ENCODE measurements at regions not wholly inside any gene's neighbourhood (a gene's known extent, or its start where the extent isn't known, plus 50 kb on each side); places are given as distances from the start of the nearest gene placed in this dataset.

- DNase-seq (ENCODE audit: low read depth): no peak
These were observed 159.5 kb upstream of the PDE10A start for GRCh38 chr6:165822501-165822900.

DNA sequence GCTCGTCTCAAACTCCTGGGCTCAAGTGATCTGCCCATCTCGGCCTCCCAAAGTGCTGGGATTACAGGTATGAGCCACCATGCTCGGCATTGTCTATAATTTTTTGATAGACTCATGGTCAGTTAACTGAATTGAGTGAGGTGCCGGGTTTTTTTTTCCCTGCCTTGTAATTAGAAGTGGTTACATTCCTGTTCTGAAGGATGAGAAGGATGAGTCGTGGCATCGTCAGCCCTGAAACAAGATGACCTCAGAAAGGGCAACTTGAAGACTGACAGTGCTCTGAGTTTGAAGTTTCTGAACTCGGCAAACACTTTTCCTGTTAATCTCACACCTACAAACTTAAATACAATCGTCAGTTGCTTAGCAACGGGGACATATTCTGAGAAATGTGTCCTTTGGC is 158.7 kb upstream of the PDE10A start:
- no peak for DNase-seq (ENCODE audit: low read depth)

DNA sequence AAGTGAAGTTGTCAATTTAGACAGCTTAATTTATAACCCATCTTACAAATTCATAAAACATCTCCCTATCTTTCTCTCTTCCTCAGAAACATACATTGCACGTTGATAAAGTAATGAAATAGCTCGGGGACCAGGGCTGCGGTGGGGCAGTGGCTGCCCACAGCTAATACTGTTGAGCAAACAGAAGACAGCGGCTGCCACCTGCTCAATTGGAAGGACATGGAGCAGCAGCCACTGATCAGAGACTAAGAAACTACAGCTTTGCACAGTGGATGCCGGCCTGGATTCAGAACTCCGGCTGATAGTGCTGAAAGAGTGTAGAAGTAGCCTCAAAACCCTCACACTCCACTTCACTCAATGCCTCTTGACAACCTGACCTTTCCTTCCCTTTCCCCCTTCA is 157.9 kb upstream of the PDE10A start:
- no peak for DNase-seq (ENCODE audit: low read depth)

DNA sequence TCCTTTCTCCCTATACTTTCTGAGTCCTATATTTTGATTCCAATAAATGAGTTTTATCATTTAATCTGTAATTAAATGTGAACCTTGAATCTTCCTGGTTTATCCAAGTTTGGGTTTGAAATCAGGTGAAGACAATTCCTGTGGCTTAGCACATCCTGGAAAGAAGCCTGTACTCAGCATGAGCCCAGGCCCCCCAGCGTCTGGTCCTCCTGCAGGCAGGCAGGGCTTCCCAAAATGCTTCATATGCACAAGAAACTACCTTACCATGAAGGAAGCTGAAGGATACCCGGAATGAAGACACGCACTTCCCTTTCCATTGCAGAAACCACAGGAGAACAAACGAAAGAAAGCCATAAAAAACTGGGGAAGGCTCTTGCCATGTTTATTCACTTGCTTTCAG is 157.4 kb upstream of the PDE10A start:
- no peak for DNase-seq (ENCODE audit: low read depth)

DNA sequence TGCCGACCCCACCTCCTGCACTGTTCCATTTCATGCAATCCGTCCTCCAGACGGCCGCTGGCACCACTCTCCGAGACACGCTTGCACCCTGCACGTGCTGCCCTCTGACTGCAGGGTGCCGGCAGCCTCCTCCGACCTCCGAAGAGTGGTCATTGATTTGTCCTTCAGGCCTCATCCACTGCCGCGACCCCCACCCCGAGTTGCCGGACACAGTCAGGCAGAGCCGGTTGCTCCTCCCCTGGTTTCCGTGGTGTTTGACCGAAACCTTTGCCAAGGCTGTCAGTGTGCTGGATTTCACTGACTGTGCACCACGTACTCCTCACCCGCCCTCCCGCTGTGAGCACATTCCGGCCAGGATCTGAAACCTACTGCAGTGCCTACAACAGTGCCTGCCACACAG is 156.4 kb upstream of the PDE10A start:
- DNase-seq (ENCODE audit: low read depth): no peak

- DNase-seq (ENCODE audit: low read depth): no peak
These were observed 155.2 kb upstream of the PDE10A start for GRCh38 chr6:165818200-165818599.

- DNase-seq (ENCODE audit: low read depth): no peak
These were observed 154.7 kb upstream of the PDE10A start for GRCh38 chr6:165817771-165818170.

DNA sequence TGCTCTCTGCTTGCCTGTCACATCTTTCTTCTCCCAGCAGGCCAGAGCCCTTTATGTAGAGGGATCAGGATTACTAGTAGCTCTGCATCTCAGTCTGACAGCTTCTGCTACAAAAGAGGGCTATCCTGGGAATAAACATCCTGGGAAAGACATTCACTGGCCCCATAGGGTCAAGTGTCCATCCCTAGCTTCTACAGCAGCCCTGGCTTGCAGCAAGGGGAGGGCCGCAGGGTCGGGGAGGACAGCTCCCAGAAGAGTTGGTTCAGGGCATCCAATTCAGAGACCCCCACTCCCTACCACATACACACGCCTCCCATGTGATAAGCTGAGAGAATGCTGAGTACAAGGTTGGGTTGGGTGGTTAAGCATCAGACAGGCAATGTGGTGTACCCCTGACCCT is 154.1 kb upstream of the PDE10A start:
- DNase-seq (ENCODE audit: low read depth): no peak

DNA sequence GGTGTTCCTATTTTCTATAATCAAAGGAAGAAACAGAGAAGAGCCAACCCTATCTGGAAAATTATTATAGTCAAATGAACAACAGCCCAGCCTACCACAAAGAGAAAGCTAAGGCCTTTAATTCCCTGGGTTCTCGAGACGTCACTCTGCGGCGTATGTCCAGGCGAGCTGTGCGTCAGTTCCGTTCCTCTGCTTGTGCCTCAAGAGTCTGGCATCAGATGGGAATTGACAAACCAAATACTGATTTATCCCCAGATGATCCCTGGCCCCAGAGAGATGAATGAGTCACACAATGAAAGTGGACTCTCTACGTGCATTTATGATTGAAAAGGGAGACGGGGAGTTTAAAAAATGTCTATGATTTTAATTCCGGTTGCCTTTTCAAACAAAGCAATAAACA is 151.6 kb upstream of the PDE10A start:
- no peak for DNase-seq (ENCODE audit: low read depth)

DNA sequence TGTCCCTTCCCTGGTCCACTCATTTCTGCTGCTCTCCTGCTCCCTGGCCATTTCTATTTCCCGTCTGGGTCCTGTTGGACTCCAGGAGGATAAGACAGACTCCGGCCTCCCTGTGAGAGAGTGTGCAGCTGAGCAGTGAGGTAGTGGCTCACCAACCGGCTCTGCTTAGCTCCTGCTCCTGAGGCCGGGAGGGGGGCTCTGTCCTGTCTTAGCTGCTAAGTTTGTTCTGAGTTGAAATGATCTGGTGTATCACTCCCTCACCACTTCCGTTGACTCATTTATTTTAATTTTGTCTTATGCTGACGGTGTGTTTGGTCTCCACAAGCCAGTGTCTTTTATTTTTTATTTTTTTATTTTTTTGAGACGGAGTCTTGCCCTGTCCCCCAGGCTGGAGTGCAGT is 148.5 kb upstream of the PDE10A start:
- DNase-seq (ENCODE audit: low read depth): no peak

DNA sequence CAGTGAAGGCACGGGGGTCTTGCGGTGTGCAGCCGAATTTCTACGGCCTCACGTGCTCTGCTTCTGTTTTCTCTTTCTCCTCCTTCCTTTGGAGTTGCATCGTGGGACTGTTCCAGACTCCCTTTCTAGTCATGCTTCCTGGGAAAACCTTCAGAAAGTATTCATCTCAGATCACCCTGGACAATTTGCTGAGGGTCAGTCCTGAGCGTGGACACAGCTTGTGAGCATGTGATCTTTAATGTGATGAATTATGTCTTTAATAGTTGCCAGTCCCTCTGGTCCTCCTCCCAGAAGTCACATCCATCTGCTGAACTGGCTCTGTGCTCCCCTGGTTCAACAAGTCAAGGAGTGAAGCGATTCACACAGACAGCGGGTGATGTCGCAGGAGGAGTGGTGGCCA is 145.0 kb upstream of the PDE10A start:
- DNase-seq (ENCODE audit: low read depth): no peak

GRCh38 chr6:165807249-165807960 is 144.4 kb upstream of the PDE10A start:
- no peak for DNase-seq (ENCODE audit: low read depth)

- DNase-seq (ENCODE audit: low read depth): no peak
These were observed 143.2 kb upstream of the PDE10A start for GRCh38 chr6:165806126-165806810.

DNA sequence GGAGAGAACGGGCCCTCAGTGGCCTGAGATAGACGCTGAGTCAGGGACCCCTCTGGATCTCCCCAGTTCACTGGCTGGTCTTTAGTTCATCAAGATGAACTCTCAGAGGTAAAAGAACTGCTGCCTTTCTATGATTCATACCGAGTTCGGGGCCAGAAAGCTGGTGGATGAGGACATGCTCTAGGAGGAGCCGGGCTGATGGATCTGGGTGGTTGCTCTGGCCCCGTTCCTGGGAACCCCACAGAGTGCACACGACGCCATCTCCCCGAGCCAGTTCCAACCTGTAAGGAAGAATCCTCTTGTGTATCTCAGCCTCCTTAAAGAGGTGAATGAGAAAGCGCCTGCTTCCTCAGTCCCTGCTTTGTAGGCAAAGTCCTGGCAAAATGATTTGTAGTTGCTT is 142.6 kb upstream of the PDE10A start:
- no peak for DNase-seq (ENCODE audit: low read depth)

- no peak for DNase-seq (ENCODE audit: low read depth)
These were observed 142.1 kb upstream of the PDE10A start for GRCh38 chr6:165805067-165805555.

DNA sequence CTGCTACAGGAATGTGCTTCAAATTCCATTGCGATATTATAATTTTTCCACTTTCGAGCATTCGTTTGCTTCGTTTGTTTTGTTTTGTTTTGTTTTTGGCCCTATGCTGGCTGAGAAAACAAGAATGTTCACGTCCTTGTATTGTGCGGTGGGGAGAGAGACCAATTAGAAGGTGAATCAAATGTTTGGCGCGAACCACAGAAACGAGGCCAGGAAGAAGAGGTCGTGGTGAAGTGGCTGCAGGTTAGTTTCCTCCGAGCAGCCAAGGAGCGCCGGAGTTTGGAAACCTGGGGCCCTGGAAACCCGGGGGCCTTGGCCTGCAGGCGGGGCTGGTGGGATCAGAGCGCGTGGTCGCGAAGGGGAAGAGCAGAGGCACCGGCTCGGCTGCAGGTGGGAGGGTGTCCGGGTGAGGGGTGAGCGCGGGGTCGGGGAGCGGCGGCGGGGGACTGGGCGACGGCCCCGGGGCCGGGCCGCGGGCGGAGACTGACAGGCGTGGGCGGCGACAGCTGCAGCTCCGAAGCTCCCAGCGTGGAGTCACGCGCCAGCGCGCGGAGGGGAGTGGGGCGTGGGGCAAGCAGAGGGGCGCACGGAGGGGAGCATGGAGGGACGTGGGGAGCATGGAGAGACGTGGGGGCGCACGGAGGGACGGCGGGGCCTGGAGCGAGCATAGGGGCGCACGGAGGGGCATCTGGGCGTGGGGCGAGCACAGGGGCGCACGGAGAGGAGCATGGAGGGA is 141.5 kb upstream of the PDE10A start:
- no peak for DNase-seq (ENCODE audit: low read depth)

GRCh38 chr6:165800337-165800736 is 137.3 kb upstream of the PDE10A start:
- no peak for DNase-seq (ENCODE audit: low read depth)

DNA sequence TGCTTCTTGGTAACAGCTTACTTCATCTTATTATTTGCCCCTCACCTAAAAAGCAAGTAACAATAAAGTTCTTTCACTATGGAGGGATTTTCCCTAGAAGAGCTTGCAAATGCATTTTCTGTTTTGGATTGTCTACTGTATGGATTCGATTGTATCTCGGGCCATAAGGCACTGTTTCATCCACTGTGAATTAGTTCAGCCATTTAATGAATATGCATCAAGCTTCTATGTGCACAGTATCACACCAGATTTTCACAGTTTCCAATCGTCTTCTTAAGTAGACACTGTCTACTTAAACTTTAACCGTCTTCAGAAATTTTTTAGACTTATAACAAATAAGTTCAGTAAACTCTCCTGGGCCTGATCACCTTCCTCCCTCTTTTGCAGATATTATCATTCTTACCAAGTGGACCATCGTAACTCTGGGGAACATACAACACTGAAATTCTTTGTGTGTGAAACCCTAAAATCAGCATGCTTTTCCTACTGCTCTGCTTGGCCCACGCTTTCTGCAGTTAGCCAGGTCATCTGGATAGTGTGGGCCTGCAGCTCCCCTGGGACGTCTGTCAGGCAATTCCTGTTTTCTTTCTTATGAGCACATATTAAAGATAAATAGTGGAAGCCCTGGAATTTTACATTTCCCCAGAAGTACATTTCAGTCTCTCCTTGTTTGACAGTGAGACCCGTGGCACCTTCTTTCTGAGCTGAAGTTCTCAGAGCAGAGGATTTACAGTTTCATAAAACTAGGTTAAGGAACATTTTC is 136.5 kb upstream of the PDE10A start:
- no peak for DNase-seq (ENCODE audit: low read depth)

- DNase-seq (ENCODE audit: low read depth): no peak
These were observed 135.9 kb upstream of the PDE10A start for GRCh38 chr6:165798991-165799390.

GRCh38 chr6:165794179-165794601 is 131.1 kb upstream of the PDE10A start:
- no peak for DNase-seq (ENCODE audit: low read depth)

- no peak for DNase-seq (ENCODE audit: low read depth)
These were observed 130.3 kb upstream of the PDE10A start for GRCh38 chr6:165793287-165793825.

- no peak for DNase-seq (ENCODE audit: low read depth)
These were observed 128.9 kb upstream of the PDE10A start for GRCh38 chr6:165791876-165792437.

Data from CMK (cell line).